Fibroblast of skin of scalp (primary cell): ENCODE measurements at regions not wholly inside any gene's neighbourhood (a gene's known extent, or its start where the extent isn't known, plus 50 kb on each side); places are given as distances from the start of the nearest gene placed in this dataset.
"Not testable (repeated sequence)": the region's sequence is repeated elsewhere in the genome, so short reads cannot be mapped to it uniquely, and the experiment has no call there.

Experiments used
- DNase-seq: peaks from one replicate; pipeline ENCODE4 v3.0.0-alpha.2; 2013

DNA sequence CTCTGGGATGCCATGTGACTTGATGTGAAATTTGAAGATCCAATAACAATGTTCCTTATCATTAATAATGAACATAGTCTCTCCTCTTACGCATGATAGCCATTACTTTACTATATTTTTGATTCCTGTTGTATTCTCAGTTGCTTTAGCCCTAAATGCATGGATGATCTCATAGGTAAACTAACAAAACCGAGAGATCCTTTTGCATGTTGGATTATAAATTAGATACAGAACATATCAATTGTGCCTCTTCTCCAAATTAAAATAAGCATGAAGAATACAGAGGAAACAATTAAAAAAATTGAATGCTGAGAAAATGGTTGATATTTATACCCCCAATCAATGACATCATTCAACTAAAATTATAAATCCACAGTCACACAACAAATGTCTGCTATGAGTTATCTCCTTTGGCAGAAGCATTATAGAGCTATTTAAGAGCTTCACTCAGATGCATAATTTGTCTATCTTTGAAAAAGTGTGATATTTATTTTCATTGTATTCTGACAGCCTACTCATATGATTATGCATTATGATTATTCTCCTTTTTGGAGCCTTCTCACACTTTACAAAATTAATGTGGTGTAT lies 386.4 kb upstream of the STXBP6 start:
- DNase-seq: no peak

DNA sequence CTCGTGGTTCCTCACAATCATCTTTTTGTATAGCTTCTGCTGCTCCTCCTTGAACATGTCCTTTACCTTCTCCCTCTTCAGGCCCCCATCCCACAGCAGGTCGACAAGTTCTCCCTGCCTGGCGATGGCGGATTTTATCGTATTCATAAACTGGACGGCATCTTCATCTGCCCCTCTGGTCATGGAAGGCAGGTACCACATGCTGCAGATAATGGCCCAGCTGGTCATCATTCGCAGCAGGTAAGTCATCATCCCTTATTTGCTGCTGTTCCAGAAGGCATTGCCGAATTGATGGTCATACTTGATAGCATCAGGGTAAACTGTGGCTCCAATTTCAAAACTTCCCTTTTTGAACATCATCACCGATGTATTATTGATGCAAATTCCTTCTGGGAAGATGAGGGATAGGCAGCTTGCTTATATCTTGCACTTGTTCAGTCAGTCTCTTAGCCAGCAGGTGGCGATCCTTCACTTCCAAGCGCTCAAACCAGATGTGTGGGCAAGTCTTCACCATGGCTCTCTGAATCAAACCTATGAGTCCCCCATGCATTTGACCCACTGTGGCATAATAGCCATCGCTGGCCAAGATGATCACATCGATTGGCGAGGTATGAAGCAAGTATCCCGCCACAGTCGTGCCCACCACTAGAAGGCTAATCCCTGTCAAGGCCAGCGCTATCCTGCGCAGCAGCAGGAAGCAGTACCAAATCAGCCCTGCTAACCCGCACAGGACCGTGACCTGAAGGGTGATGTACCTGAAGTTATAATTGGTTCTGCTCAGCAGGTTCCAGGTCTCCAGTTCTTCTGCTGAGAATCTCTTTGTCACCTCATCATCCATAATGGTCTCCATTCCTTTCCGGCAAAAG lies 381.5 kb upstream of the STXBP6 start:
- DNase-seq: no peak

- no peak for DNase-seq
These were observed 380.9 kb upstream of the STXBP6 start for GRCh38 chr14:25430808-25431207.

DNA sequence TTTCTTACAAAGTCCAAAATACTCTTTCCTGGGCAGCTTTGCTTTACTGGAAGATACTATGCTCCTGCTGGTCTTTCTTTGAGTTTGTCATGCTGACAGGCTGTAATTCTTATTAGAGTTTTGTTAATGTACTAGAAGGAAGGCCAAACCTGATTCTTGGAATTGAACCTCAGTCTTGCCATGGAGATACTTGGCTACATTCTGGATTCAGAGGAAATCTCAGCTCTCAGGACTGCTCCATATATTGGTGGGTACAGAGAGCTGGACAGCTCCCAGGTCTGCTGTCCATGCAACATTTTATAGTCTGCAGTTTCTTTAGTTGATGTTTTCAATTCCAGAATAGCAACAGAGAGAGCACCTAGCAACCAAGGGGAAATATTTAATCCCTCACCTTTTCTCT lies 363.1 kb upstream of the STXBP6 start:
- DNase-seq: no peak

DNA sequence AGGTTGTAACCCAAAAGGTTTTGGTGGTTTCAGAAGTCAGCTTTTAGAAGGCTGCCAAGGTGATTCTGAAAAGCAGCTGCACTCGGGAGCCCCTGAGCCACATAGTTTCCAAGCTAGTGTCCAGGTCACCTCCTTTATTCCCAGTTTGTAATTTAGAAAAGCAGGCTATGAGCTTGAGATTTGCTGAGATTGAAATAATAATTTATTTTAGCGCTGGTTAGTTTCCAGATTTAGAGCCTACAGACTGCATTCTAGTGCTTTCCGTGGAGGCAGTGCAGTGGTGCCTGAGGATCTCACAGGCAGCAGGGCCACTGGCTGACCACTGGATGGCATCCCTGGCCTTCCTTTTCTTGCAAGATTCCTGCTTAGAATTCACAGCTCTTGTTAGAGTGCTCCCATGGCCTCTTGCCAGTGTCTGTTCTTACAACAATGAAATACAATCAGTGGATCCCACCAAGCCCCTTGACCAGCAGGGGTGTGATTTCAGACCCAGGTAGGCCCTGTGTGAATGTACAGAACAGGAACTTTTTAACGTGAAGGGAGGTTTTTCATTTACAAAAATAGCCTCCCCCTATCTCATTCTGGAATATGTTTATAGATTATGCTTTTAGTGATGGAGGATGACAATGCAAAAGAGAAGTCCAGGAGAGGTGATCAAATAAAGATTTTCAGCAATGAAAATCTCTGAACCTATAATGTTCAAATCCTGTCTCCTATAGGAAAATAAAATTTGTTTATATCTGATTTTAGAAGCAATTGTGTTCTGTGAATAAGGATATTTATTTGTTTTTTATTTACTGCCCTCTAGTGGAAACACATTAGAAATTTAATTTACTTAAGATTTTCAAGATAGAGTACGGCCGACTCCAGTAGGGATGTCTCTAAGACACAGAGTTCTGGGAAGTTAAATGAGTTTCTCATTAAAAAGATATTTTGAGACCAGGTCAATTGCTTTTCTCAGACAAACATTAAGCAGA lies 362.1 kb upstream of the STXBP6 start:
- no peak for DNase-seq

DNA sequence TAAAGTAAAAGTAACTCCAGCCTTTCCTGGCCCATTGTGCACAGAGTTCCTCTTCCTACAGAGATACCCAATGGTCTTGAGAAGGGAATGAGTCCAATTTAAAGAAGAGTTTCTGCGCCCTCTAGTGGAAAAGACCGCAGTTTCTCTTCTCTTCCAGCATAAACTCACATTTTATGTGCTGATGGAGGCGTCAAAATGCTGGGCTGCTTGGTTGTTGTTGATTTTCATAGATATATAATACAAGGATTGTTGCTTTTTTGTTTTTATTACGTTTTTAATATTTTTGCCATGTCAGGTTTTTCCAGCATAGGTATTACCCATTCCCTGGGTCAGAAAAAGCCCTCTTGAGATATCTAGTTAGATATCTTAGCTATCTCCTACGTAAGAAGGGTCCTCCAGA lies 356.9 kb upstream of the STXBP6 start:
- peak; percentile 33 for DNase-seq

- DNase-seq: peak; percentile 38
These were observed 350.8 kb upstream of the STXBP6 start for GRCh38 chr14:25400607-25401206.

- peak; percentile 6 for DNase-seq
These were observed 346.2 kb upstream of the STXBP6 start for GRCh38 chr14:25396128-25396527.

- no peak for DNase-seq
These were observed 344.9 kb upstream of the STXBP6 start for GRCh38 chr14:25394791-25395391.

DNA sequence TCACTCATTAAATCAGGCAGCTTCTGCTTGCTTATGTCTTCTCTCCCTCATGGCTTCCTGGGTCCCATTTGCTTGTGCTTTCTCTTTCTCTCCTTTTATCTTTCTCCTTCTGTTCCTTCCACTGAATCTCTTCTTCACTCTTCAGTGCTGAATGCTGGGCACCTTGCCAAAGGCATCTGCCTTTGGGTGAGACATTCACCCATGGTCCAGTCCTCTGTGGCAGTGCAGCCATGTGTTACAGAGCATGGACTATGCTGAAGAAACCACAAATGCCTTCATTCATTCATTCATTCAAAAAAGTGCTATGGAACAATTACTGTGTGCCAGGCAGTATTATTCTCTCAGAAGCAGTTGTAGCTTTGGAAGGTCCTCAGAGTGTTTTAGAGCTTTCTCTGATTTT lies 344.4 kb upstream of the STXBP6 start:
- no peak for DNase-seq

GRCh38 chr14:25389948-25390347 lies 340.0 kb upstream of the STXBP6 start:
- DNase-seq: no peak

GRCh38 chr14:25381498-25381897 lies 331.6 kb upstream of the STXBP6 start:
- DNase-seq: no peak

GRCh38 chr14:25375639-25376038 lies 325.7 kb upstream of the STXBP6 start:
- no peak for DNase-seq

DNA sequence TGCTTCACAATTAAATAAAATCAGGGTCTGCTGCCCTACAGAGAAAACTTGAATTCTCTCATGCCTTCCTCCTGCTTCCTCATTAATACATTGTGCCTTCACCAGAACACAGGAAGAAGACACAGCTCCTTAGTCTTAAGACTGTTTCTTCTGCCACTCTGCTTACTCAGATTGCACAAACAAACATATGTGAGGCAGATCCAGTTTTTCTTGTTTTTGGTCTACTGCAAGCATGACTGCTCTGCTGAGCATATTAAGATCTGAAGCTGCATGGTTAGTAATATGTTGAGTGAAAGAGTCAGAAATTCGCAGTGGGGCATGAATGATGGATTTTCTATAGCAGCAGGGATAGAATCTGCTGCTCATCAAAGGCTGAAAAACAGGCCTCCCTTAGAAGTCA lies 321.1 kb upstream of the STXBP6 start:
- no peak for DNase-seq

- not testable (repeated sequence) for DNase-seq
These were observed 320.1 kb upstream of the STXBP6 start for GRCh38 chr14:25370057-25370456.

GRCh38 chr14:25358330-25358729 lies 308.4 kb upstream of the STXBP6 start:
- no peak for DNase-seq

GRCh38 chr14:25351269-25351668 lies 301.3 kb upstream of the STXBP6 start:
- no peak for DNase-seq

DNA sequence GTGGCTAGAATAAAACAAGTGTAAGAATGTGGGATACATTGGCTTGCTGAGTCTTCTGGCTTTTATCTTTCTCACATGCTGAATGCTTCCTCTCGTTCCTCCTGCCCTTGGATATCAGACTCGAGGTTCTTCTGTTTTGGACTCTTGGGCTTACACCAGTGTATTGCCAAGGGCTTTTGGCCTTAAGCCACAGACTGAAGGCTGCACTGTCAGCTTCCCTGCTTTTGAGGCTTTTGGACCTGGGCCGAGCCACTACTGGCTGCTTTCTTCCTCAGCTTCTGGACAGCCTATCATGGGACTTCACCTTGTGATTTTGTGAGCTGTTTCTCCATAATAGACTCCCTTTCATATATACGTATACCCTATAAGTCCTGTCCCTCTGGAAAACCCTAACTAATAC lies 300.9 kb upstream of the STXBP6 start:
- no peak for DNase-seq

DNA sequence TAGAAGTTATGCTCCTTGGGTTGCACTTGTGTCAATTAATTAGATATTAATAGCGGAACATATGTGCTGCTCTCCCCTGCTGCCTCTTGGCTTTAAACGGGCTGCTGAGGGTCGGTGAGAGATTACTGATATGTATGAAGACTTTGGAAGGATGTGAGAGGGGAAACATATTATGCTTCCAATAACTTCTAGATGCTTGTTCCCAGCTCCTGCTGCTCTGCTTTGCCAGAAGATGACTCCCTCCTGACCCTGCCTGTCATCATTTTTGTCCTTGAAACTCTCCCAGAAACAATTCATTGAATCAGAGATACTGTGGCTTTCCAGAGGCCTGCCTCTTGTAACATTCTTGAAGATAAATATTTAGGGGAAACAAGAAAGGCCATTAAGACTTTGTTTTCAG lies 300.1 kb upstream of the STXBP6 start:
- DNase-seq: no peak

DNA sequence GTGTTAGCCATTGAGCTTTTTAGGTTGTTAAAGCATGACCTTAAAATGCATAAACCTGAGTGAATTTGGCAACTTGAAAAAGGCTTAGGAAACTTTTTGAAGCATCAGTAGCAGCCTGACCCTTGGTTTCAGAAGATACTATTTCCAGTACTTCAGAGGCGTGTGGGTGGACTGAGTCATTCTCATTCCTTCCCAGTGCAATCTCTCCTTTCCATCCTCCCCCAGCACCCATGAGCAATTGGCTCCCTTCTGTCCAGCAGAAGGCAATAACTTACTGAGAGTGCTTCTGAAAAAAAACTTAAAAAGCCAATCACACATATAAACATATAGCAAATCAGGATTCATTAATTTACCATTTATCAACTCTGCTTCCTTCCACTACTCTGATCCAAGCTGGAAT lies 299.3 kb upstream of the STXBP6 start:
- DNase-seq: no peak

DNA sequence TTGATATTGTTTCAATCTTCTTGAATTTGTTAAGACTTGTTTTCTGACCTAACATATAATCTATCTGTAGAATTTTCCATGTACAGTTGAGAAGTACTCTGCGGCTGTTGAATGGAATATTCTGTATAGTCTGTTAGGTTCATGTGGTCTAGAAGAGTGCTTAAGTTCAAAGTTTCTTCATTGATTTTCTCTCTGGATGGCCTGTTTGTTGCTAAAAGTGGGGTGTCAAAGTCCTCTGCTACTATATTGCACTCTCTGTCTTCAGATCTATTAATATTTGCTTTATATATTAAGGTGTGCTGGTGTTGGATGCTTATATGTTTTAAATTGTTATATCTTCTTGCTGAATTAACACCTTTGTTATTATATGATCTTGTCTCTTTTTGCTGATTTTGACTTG lies 290.9 kb upstream of the STXBP6 start:
- no peak for DNase-seq

DNA sequence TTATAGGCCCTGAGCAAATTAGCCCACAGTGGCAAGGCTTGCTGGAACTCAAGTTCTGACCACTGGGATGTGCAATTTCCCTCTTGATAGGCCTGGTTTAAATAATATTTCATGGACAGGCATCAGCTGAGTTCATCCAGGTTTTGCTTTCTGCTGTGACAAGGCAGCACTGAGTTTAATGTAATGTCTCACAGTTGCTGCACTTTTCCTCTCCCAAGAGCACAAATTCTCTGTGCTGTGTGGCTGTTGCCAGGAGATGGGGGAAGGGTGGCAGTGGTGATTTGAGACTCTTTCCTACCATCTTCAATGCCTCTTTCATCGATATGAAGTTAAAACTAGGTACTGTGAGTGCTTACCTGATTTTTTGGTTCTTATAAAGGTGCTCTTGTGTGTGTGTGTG lies 272.8 kb upstream of the STXBP6 start:
- no peak for DNase-seq
